Stimulated activated CD8-positive, alpha-beta memory T cell treated with anti-CD3 and anti-CD28 coated beads, Interleukin-4, amount 100 ng/mL, for 1 hour (primary cell): ENCODE measurements at regions not wholly inside any gene's neighbourhood (a gene's known extent, or its start where the extent isn't known, plus 50 kb on each side); places are given as distances from the start of the nearest gene placed in this dataset.

Experiments
- DNase-seq, 2 donors: peaks; one replicate each; pipeline ENCODE4 v3.0.0-alpha.2; 2020; ENCODE audit warnings: low read depth in 2 of 2, low spot score in 1 of 2

DNA sequence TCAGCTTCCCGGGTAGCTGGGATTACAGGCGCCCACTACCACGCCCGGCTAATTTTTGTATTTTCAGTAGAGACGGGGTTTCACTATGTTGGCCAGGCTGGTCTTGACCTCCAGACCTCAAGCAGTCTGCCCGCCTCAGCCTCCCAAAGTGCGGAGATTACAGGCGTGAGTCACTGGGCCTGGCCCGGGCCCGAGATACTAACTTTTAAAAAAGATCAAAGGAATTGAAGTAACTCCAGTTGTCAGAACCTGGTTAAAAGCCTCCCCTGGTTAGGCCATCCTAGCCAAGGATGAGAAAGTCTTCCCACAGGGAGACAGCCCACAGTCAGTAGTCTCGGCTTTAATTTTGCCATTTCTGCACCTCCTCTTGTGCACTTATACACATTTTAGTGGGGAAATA, 212.3 kb upstream of the MCTP2 start:
- DNase-seq, result no peak

DNA sequence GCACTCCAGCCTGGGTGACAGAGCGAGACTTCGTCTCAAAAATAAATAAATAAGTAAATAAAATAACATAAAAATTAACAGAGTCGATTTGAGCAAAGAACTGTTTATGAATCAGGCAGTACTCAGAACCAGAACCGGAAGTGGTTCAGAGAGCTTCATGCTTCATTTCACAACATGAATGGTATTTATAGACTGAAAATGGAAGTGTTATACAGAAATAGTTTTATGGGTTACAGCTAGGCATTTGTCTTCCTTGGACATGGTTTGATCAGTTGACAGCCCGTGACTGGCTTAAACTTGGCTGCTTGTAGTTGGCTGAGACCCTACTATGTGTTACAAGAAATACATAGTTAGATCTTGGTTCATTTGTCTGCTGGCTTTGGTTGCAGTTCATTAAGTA, 216.0 kb upstream of the MCTP2 start:
- no peak for DNase-seq

DNA sequence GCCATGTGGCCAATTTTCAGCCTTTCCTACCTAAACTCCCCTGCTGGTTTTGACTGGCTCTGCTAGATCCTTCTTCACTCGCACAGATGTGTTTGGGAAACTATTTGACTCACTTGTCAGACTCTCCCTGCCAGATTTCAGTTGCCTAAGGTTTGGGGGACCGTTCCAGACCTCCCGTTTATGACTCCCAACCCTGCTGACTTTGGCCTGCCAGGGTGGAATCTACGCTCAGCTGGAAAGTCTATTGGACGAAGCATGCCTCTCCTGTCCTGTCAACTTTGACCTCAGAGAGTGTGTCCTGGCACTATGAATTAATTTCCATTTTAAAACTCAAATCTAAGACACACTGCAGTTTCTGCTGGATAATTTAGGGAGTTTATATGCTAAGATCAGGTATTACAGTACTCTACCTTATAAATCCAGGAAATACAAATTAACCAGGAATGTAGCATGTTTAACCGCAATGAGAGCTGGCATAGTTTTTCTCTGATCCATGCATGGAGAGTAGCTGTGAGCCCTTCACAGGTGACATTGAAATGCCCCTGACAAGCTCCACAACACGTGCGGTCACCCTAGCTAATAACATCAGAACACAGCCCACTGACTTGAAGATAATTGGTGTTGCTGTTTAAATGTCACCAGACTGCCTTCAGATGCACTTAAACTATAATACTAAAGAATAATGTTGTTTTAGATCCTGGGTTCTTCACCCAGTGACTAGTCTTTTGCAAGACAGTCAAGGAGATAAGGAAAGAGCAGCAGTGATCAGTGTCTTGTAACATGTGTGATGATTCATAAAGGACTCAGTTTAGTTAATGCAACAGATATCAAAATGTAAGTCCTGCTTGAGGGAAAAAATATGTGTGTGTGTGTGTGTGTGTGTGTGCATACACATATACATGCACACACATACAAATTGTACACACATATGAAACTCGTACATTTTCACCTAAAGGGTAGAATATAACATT, 223.0 kb upstream of the MCTP2 start:
- DNase-seq, result no peak

DNA sequence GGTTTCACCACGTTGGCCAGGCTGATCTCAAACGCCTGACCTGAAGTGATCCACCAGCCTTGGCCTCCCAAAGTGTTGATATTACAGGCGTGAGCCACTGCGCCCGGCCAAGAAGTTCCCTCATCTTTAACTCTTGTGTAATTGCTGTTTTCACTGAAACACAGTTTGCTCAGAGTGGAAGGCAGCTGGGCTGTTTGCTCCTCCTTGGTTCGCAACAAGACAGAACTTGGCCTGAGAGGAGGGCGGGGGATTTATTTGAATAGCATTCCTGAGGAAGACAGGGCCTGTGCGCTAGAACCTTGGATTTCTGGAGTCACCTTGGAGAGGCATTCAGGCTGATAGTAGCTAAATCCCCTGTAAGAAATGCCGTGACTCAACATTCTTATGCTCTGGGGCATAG, 226.7 kb upstream of the MCTP2 start:
- no peak for DNase-seq

GRCh38 chr15:94002041-94002440, 229.3 kb upstream of the MCTP2 start:
- no peak for DNase-seq

DNA sequence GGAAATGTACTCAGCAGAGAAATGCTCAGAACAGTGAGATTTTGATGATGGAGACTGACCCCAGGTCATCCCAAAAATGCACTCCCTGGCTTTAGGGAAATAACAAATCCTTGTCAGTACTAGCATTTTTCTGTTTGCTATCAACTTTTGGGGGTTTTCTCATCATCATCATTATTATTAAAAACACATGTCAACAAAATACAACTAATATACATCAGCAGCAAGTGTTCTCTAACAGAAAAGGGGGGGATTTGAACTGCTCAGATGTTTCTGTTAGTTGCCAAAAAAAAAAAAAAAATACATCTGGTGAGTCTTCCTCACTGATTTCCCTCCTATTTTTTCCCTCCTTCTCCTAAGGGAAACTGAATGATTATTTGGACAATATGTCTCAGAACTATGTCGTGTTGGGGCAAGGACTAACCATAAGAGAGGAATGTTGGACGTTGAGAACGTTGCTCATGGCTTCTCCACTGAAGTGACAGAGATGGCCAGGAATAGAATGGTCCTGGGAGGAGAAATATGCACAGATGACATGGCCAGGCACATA, 230.0 kb upstream of the MCTP2 start:
- no peak for DNase-seq

GRCh38 chr15:94000606-94001005, 230.8 kb upstream of the MCTP2 start:
- DNase-seq, result no peak

GRCh38 chr15:93997071-93997658, 234.2 kb upstream of the MCTP2 start:
- DNase-seq, result no peak

- no peak for DNase-seq
These were observed 241.8 kb upstream of the MCTP2 start for GRCh38 chr15:93989440-93989998.

DNA sequence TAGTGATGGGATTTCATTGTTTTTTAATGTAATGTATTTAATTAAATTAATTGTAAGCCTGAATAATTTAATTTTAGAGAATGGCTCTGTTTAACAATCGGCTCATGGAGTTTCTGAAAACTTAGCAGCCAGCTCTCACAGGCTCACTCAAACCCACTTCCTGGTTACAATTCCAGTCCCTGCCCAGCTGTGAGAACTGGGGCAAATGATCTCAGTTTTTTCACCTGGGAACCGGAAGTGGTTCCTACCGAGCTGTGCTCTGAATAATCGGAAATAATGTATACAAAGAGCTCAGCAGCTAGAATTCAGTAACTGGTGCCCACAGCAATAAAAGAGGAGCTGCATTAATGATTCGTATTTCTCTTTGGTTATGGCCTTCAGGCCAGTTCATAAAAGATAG, 244.3 kb upstream of the MCTP2 start:
- no peak for DNase-seq

DNA sequence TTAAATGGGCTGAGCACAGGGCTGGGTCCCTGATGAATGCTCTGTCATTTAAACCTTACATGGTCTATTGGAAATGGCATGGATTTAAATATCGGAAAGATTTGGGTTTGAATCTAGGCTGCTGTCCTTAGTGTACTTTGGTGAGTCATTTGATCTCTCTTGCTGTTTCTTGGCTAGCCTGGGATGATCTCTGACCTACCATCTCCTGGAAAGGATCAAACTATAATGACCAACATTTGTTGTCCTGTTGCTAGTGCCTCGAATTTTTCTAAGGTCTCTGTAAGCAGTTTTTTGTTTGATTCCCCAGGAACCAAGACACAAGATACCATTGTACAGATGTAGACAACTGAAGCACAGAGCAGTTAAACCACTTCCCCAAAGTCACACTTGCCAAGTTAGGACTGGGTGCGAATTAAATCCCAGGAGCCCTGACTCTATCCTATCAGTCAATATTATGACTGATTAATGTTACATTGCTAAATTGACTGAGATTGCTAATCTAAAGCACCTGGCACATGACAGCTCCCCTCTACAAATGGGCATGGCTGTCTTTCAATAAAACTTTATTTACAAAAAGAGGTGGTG, 244.9 kb upstream of the MCTP2 start:
- DNase-seq, result no peak

- DNase-seq, result no peak
These were observed 245.4 kb upstream of the MCTP2 start for GRCh38 chr15:93985925-93986324.

DNA sequence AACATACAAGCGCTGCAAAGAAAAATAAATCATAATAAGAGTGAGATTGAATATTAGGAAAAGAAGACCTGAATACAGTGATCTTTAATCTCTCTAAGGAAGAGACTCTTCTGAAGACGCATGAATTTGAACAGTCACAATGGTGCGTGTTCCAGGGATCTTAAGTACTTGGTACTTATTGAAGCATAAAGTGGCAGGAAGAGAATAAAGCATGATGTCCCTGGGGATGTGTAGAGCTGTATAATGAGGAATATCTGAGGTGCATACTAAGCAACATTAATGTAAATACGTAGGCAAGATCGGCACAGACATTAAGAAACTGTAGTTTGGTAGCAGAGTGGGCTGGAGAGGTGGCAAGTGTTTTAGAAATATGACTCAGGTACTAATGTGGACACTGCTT, 246.2 kb upstream of the MCTP2 start:
- DNase-seq, result no peak

GRCh38 chr15:93983526-93983925, 247.8 kb upstream of the MCTP2 start:
- DNase-seq, result no peak

DNA sequence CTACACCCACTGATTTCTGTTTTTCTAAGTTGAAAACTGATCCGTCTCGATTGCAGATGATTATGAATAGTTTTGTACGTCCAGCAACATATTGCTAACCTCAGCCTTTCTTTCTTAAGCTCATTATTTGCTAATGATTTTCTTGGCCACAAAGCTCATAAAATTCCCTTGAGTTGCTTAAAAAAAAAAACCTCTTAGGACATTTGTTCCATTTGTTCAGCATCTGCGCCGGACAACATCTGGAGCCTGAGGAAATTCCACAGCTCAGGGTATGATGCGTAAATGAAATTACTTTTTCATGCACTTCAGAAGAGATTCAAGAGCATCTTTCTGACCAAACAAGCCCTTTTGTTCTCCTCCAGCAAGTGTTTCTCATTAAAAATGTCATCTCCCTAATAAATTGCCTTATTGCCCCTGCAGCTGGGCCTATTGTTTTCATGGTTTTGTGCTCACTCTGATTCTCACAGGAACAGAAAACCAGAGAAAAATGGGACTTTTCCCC, 249.1 kb upstream of the MCTP2 start:
- DNase-seq, result no peak

GRCh38 chr15:93981706-93982105, 249.7 kb upstream of the MCTP2 start:
- DNase-seq, result no peak

GRCh38 chr15:93980261-93980911, 251.0 kb upstream of the MCTP2 start:
- no peak for DNase-seq

DNA sequence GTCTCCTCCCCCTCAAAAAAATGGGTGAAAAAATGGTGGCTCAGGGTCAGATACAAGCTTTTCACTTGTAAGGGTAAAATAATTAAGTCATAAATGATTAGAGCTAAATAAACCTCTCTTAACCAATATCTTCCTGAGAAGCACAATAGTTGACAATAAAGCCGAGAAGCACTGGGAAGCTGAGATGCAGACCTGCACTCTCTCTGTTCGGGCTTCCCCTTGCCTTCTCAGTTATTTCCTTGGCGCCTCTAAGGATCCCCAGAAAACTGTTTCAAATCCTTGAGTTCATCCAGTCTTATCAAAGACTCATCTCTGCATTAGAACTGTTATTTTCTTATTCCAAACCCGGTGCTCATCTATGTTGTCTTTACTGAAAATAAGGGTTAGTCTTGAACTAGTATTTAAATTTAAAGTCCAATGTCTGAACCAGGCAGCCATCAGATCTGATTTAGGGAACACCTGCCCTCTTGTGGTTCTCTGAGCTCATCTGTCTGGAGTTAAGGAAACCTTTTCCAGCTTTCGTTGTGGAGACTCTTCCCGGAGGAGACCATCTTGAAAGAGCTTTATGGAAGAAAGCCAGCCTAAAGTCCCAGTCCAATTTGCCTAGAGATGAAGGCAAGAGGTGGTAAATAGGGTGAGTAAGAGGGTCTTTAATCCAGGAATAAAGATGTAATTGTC, 256.4 kb upstream of the MCTP2 start:
- no peak for DNase-seq

DNA sequence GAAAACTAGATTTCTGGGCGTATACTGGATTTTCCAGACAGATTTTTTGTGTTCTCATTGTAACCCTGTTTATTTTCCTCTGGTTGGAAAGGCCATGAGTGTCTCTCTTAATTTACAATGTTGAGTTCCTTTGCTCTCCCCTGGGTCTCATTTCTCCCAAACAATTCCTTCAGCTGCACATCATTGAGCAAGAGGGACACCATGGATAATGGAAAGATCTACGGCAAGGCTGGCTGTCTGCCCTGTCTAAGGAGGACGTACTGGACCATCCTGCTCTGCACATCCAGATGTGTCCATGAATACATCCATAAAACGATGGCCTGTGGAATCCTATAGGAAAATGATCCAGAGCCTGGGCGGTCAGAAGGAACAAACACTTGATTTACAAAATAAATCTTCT, 258.1 kb upstream of the MCTP2 start:
- DNase-seq, result no peak

- no peak for DNase-seq
These were observed 262.6 kb upstream of the MCTP2 start for GRCh38 chr15:93968773-93969172.
